ENCODE measurements at regions not wholly inside any gene's neighbourhood (a gene's known extent, or its start where the extent isn't known, plus 50 kb on each side); places are given as distances from the start of the nearest gene placed in this dataset.
A peak's percentile ranks its signal among the peaks of the same experiment; 100 is the strongest.

- ATAC-seq (ENCODE audit: low FRiP score in 2 of 2) (no peak), DNase-seq (no peak)
- Histone ChIP-seq H3K36me3 (no peaks in the 10 kb centered on the region), H3K27ac (no peak overlapping the region), H3K27me3 (no peaks in the 10 kb centered on the region), H3K4me1 (no peaks in the 10 kb centered on the region), H3K9me3 (no peaks in the 10 kb centered on the region), H3K4me3 (no peak overlapping the region)
- TF ChIP-seq POLR2A (IDR thresholded peaks at IDR 0.05) = no peak
- no peak for TF ChIP-seq POLR2AphosphoS5 (IDR thresholded peaks at IDR 0.05)
- TF ChIP-seq CTCF (IDR thresholded peaks at IDR 0.05) = no peak
- TF ChIP-seq EP300 (IDR thresholded peaks at IDR 0.05) = no peak
- 72 to 79% methylated on average over 5 of the region's 5 CpGs for WGBS, 2 donors
Observed at GRCh38 chr9:118515947-118516346, 811.7 kb downstream of the TLR4 start.

DNA sequence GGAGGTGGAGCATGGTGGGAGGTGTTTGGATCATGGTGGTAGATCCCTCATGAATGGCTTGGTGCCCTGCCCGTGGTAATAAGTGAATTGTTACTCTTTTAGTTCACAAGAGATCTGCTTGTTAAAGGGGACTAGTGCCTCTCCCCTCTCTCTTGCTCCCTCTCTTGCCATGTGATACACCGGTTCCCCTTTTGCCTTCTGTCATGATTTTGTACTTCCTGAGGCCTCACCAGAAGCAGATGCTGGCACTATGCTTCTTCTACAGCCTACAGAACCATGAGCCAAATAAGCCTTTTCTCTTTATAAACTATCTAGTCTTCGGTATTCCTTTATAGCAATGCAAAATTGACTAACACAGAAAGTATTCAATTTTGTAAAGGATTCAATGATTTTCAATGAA lies 817.1 kb downstream of the TLR4 start:
- DNase-seq (no peak), ATAC-seq (ENCODE audit: low FRiP score in 2 of 2) (no peak)
- no peak for TF ChIP-seq POLR2A (IDR thresholded peaks at IDR 0.05)
- TF ChIP-seq POLR2AphosphoS5 (IDR thresholded peaks at IDR 0.05) = no peak
- TF ChIP-seq EP300 (IDR thresholded peaks at IDR 0.05) = no peak
- no peak for TF ChIP-seq CTCF (IDR thresholded peaks at IDR 0.05)
- Histone ChIP-seq H3K4me1 (no peaks in the 10 kb centered on the region), H3K4me3 (no peak overlapping the region), H3K36me3 (no peaks in the 10 kb centered on the region), H3K27ac (no peak overlapping the region), H3K27me3 (no peaks in the 10 kb centered on the region), H3K9me3 (no peaks in the 10 kb centered on the region)
- 58 to 73% methylated on average over 3 of the region's 3 CpGs for whole genome bisulfite sequencing, 2 donors

DNA sequence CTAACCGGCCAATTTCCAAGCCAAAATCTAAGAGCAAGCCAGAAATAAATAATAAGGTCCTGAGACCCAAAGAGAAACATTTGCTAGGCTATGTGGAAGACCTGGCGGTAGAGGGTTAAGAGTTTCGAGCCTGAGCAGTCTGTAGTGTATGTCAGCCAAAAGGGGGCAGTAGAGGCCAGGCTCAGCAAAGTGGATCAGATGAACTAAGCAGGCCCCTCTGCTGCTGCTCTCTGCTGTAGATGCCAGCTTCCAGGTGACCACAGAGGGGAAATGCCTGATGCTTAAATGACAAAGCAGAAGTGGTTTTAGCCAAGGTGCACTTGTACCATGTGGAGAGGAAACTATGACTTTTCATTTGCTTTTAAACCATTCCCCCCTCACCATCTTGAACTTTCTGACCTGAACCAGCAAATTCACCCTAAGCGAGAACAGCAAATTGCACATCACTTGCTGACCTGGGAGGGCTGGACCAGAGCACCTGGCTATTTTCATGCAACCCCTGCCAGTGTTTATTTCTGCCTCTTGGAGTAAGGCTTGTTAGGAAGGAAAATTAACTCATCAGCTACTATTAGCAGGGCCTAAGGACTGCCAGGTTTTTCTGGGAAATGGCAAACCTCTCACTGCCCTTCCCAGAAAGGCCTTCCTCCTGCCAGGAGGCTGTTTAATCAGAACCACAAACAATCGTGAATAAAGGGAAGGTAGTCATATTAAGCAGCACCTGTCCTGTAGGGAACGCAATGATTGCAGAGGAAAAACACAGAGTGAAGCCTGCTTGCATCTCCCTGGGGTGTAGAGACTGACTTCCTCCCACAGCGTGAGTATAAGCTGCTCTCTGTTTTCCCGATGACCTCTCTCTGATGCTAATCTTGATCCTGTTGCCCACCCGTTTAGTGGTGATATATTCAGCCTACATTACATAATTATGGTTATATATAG lies 818.2 kb downstream of the TLR4 start:
- Histone ChIP-seq H3K36me3 (no peaks in the 10 kb centered on the region), H3K27ac (no peak overlapping the region), H3K27me3 (no peaks in the 10 kb centered on the region), H3K4me3 (no peak overlapping the region), H3K4me1 (no peaks in the 10 kb centered on the region), H3K9me3 (no peaks in the 10 kb centered on the region)
- DNase-seq (peak in 1 of 2 donors; percentile 23), ATAC-seq (ENCODE audit: low FRiP score in 2 of 2) (peak; percentile 53 to 69)
- 36 to 37% methylated on average over 9 of the region's 9 CpGs for WGBS, 2 donors
- TF ChIP-seq CTCF (IDR thresholded peaks at IDR 0.05) (peak in 4 of 6 experiments; percentile 19 to 50 (median 28)), POLR2AphosphoS5 (IDR thresholded peaks at IDR 0.05) (no peak)

GRCh38 chr9:118527261-118527660 lies 823.1 kb downstream of the TLR4 start:
- no peaks in the 10 kb centered on the region for H3K9me3 ChIP-seq
- H3K4me1 ChIP-seq = no peaks in the 10 kb centered on the region
- H3K27ac ChIP-seq = no peak overlapping the region
- no peak for TF ChIP-seq CTCF (IDR thresholded peaks at IDR 0.05)
- no peak for TF ChIP-seq POLR2AphosphoS5 (IDR thresholded peaks at IDR 0.05)
- TF ChIP-seq POLR2A (IDR thresholded peaks at IDR 0.05) = no peak
- no peak for TF ChIP-seq EP300 (IDR thresholded peaks at IDR 0.05)
- H3K36me3 ChIP-seq = no peaks in the 10 kb centered on the region
- DNase-seq = no peak
- 76 to 92% methylated on average over 1 of the region's 1 CpG for WGBS, 2 donors
- ATAC-seq (ENCODE audit: low FRiP score in 2 of 2) = no peak
- H3K27me3 ChIP-seq = no peaks in the 10 kb centered on the region
- no peak overlapping the region for H3K4me3 ChIP-seq

DNA sequence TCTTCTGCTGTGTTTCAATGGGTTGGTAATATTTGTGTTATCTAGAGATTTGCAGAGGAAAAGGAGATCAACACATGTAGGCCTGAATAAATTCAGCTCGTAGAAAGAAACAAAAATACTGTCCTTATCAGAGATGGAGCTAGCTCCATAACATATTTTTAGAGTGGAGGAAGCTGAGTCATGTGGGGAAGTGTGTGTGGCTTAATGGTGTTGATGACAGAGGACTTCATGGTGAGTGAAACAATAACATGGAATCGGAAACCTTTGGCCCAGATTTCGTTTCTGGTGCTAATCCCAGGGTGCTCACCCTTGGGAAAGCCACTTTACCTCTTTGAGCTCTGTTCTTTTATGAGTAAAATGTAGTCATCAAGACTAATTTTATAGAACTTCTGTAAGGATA lies 825.0 kb downstream of the TLR4 start:
- no peak overlapping the region for H3K27ac ChIP-seq
- DNase-seq = no peak
- ATAC-seq (ENCODE audit: low FRiP score in 2 of 2) = no peak

More for the DNA sequence above, 825.0 kb downstream of the TLR4 start:
- Histone ChIP-seq H3K4me3 (no peak overlapping the region), H3K9me3 (no peaks in the 10 kb centered on the region), H3K36me3 (no peaks in the 10 kb centered on the region), H3K4me1 (no peaks in the 10 kb centered on the region), H3K27me3 (no peaks in the 10 kb centered on the region)
- TF ChIP-seq EP300 (IDR thresholded peaks at IDR 0.05) (no peak), POLR2AphosphoS5 (IDR thresholded peaks at IDR 0.05) (no peak), POLR2A (IDR thresholded peaks at IDR 0.05) (no peak), CTCF (IDR thresholded peaks at IDR 0.05) (no peak)
- 13 to 30% methylated on average over 3 of the region's 3 CpGs for WGBS, 2 donors

Measured in upper lobe of left lung (tissue), 6 donors.